GM19035 (cell line): ENCODE measurements at regions not wholly inside any gene's neighbourhood (a gene's known extent, or its start where the extent isn't known, plus 50 kb on each side); places are given as distances from the start of the nearest gene placed in this dataset.

ENCODE experiments used
- ATAC-seq: cut with Tn5 transposase; IDR thresholded peaks from one replicate; pipeline ENCODE4 v1.9.1; 2021; ENCODE audit not compliant: unreplicated experiment

DNA sequence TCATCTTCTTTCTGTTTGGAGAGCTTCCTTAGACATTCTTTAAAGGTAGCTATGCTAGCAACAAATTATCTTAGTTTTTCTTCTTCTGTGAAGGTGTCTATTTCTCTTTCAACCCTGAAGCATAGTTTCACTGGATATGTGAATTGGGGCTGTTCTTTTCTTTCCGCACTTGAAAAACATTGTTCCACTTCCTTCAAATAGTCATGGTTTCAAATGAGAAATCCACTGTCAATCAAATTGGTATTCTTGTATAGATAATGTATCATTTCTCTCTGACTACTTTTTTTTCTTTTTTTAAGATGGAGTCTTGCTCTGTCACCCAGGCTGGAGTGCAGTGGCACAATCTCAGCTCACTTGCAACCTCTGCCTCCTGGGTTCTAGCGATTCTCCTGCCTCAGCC, 254.0 kb downstream of the ANAPC1 start:
- ATAC-seq, result no peak

DNA sequence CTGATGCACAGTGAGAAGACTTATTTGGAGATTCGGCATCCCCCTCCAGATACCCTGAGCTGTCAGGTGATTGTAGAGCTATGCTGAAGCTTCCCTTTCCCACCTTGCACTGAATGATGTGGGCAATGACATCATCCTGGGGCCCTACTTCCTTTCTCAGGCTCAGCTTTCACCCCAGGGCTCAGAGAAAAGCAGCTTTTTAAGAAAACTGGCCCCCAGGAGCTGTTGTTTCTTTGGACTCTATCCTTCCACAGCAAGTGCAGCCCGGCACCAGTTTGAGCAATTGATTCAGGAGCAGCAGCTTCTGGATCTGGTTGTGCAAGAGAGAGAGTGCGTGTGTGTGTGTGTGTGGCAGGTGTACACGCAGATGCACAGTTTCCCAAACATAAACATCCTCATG, 251.3 kb downstream of the ANAPC1 start:
- no peak for ATAC-seq

DNA sequence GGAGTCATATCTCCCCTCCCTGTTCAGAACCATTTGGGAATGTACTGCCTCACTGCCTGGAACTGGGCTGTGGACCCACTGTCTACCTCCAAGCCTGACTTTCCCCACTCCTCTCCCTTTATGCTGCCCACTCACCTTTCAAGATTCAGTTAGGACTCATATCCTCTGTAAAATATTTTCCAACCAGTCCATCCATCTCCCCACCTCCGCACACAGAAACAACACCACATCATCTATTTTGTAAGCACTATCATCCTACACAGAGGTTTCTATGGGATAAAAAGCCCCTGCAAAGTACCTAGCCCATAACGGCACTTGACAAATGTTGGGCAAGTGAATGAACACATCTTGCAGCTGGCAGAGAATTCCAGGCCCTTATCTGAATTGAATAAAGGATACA, 250.8 kb downstream of the ANAPC1 start:
- no peak for ATAC-seq

GRCh38 chr2:111633643-111634042, 250.3 kb downstream of the ANAPC1 start:
- ATAC-seq, result no peak

DNA sequence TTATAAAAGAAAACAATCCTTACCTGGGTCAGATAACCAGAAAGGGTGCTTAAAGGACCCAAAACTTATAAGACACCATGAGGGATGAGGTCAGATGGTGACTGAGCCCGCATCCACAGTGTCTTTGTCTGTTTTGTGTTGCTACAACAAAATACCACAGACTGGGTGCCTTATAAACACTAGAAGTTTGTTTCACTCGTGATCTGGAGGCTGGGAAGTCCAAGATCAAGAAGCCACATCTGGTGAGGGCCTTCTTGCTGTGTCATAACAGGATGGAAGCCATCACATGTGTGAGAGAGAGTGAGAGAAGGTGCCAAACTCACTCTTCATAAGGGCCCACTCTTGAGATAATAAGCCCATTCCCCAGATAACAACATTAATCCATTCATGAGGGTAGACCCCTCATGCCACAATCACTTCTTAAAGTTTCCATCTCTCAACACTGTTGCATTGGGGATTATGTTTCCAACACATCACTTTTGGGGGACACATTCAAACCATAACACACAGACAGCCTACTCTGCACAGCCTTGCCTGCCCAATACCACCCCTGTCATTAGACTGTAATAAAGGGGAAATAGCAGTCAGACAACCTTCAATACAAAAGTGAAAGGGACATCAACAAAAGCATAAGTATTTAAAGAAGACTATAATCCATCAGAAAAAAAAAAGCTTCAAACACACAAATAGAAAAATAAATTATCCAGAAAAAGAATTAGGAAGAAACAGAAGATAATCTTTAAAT, 249.8 kb downstream of the ANAPC1 start:
- no peak for ATAC-seq

GRCh38 chr2:111634995-111635538, 248.9 kb downstream of the ANAPC1 start:
- no peak for ATAC-seq

DNA sequence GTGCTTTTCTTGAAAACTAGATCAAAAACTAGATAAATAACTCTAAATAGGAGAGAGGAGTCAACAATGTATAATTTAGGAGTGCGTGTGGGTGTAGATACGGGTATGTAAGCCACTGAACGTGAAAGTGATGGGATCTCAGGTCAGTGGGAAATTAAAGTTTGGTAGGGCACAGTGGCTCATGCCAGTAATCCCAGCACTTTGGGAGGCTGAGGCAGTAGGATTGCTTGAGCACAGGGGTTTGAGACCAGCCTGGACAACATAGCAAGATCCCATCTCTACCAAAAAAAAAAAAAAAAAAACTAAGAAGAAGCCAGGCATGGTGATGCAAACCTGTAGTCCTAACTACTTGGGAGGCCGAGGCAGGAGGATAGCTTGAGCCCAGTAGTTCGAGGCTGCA, 247.1 kb downstream of the ANAPC1 start:
- ATAC-seq, result no peak

GRCh38 chr2:111638274-111638877, 245.6 kb downstream of the ANAPC1 start:
- no peak for ATAC-seq

GRCh38 chr2:111640480-111640879, 243.5 kb downstream of the ANAPC1 start:
- ATAC-seq, result no peak

DNA sequence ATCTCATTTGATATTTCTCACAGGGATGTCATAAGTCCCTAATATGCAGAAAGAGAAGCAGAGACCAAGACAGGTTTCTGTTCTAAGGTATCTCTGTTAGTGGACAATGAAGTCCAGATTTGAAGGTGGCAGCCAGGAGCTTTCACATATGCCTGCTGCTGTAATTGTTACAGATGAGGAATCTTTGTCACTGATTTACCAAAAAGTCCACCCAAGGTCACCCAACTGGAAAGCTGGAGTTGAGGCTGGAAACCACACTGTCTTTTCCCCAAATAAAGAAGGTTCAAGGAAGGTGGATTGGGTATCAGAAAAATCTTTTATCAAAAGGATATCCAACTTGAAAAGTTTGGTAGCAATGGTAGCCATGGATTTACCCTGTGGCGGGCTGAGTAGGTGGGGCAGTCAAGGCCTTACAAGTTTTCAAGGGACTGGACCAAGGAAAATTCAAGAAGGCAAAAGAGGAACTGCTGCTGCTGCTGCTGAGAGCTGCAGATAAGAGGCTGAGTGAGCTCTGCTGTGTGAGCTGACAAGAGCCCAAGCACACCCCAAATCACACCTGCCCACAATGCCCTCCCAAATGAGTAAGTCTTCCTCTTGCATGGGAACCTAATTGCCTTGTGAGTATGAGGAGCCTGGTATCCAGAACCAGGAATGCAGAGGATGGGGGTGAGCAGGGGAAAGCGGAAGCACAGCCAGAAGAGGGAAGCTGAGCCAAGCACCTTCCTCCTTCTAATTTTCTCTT, 241.2 kb downstream of the ANAPC1 start:
- no peak for ATAC-seq

GRCh38 chr2:111643759-111644158, 240.2 kb downstream of the ANAPC1 start:
- ATAC-seq, result no peak

DNA sequence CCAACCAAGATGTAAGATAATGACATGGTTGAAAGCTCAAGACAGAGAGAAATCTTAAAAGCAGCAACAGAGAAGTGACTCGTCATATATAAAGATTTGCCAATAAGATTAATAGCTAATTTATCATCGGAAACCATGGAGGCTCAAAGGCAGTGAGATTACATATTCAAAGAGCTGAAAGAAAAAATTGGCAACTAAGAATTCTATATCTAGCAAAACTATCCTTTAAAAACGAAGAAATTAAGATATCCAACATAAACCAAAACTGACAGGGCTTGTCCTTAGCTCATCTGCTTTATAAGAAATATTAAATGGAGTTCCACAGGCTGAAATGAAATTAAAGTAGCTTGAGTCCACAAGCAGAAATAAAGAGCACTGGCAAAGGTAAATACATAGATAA, 236.6 kb downstream of the ANAPC1 start:
- ATAC-seq, result no peak

- no peak for ATAC-seq
Measured at GRCh38 chr2:111652038-111652437, 232.0 kb downstream of the ANAPC1 start.

DNA sequence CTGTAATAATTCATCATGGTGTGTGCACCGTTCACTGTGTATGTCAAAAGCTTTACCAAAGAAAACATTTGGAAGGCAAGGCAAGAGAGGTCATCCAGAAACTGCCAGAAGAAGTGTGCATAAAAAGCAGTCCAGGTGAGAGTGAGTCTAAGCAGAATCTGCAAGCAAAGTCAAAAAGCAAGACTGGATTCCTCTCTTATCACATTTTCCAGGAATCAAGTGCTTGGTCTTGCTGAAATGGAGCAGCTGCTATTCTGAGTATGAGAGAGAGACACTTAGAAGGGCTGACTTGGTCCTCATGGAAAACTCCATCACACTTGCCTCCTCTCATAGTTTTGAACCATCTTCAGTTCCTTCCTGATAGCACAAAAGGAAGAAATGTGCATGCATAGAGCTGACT, 231.3 kb downstream of the ANAPC1 start:
- ATAC-seq, result no peak

DNA sequence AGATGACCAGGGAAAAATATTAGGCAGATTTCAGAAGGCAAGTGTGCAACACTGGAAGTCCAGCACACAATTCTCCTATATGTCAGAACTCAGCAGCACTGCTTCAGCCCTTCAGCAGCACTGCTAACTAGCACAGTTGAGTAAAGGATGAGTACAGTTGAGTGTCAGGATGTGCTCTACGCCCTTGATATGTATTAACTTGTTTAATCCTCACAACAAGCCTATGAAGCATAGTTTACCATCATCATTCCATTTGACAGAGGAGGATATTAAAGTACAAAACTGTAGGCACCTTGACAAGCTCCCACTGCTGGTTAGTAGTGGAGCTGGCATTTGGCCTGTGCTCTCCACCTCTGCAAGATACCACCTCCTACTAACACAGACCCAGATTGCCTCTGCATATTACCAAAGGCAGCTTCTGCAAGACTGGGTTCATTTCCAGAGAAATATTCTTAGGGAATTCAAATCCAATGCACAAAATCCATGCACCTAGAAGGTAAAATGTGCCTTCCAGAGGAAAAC, 230.8 kb downstream of the ANAPC1 start:
- no peak for ATAC-seq

- ATAC-seq, result no peak
Measured at GRCh38 chr2:111653913-111654312, 230.1 kb downstream of the ANAPC1 start.

DNA sequence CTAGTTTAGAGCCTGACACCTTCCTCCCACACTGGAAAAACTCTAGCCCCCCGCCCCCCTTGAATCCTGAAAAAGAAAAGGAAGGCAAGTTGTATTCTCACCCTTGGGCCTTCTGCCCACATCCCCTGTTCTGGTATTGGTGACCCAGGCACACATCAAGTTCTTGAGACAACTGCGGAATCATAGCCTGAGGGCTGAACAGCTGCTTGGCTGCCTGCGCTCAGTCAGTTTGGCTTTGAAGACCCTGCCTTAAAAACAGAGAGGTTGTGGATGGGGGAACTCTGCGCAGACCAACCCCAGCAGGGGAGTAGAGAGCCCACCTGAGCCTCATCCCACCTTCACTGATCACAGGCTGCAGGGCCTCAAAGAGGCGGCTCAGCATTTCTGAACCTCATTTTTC, 229.2 kb downstream of the ANAPC1 start:
- no peak for ATAC-seq

GRCh38 chr2:111656436-111656835, 227.6 kb downstream of the ANAPC1 start:
- ATAC-seq, result no peak

DNA sequence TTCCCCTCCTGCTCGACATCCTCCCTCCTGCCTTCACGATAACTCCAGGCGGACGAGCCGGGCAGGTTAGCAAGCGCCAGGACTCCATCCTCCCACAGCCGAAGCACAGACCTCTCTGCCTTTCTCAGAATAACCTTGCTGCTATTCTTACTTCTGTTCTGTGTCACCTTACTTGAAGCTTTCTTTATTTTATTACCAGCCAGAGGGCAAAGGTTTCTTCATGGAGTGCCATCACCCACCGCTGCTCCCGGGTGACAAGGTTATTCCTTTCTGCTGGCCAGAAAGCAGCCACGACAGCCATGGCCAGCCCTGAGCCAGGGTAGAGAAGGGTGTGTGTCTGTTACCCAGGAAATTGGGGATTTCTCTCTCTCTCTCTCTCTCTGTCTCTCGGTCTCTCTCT, 227.1 kb downstream of the ANAPC1 start:
- ATAC-seq, result no peak

- no peak for ATAC-seq
Measured at GRCh38 chr2:111657351-111657975, 226.5 kb downstream of the ANAPC1 start.
